H1 (cell line): ENCODE measurements at regions not wholly inside any gene's neighbourhood (a gene's known extent, or its start where the extent isn't known, plus 50 kb on each side); places are given as distances from the start of the nearest gene placed in this dataset.

Source experiments
- CTCF ChIP-seq, 3 experiments: IDR thresholded peaks; 1 replicate in 2 of 3; 2 replicates in 1 of 3; pipeline versions ENCODE4 v1.5.1 to v1.6.1; 2011; ENCODE audit warnings: low read length in 3 of 3, mild to moderate bottlenecking in 3 of 3, inconsistent platforms in 2 of 3, low read depth in 1 of 3, moderate library complexity in 1 of 3; ENCODE audit not compliant: insufficient read depth in 1 of 3; ENCODE audit errors: control extremely low read depth in 1 of 3
- HDAC6 ChIP-seq: IDR thresholded peaks from one replicate; pipeline ENCODE4 v1.7.1; 2012; ENCODE audit warnings: low read depth, mild to moderate bottlenecking, inconsistent platforms, low read length, moderate library complexity
- SP1 ChIP-seq: IDR thresholded peaks from 2 replicates; pipeline ENCODE4 v1.6.1; 2011; ENCODE audit warnings: low read depth, low read length
- TAF7 ChIP-seq: optimal IDR thresholded peaks from 2 replicates; pipeline ENCODE3; 2011; ENCODE audit warnings: low read depth, mild to moderate bottlenecking, inconsistent platforms, low read length, moderate library complexity, borderline replicate concordance

- no peak for TF ChIP-seq TAF7
- no peak for TF ChIP-seq CTCF (IDR thresholded peaks at IDR 0.05; ENCODE audit: control extremely low read depth in 1 of 3, insufficient read depth in 1 of 3, low read depth in 1 of 3, low read length in 3 of 3)
- no peak for TF ChIP-seq SP1
- TF ChIP-seq HDAC6: no peak
These were observed 195.4 kb upstream of the PRMT6 start for GRCh38 chr1:106861110-106861509.
